NCI-H1092 (cell line): ENCODE measurements at regions not wholly inside any gene's neighbourhood (a gene's known extent, or its start where the extent isn't known, plus 50 kb on each side); places are given as distances from the start of the nearest gene placed in this dataset.
"Not testable (repeated sequence)": the region's sequence is repeated elsewhere in the genome, so short reads cannot be mapped to it uniquely, and the experiment has no call there.

Experiments
- DNase-seq: peaks from one replicate; lab custom pipeline; 2025; lab: John Stamatoyannopoulos, UW

DNA sequence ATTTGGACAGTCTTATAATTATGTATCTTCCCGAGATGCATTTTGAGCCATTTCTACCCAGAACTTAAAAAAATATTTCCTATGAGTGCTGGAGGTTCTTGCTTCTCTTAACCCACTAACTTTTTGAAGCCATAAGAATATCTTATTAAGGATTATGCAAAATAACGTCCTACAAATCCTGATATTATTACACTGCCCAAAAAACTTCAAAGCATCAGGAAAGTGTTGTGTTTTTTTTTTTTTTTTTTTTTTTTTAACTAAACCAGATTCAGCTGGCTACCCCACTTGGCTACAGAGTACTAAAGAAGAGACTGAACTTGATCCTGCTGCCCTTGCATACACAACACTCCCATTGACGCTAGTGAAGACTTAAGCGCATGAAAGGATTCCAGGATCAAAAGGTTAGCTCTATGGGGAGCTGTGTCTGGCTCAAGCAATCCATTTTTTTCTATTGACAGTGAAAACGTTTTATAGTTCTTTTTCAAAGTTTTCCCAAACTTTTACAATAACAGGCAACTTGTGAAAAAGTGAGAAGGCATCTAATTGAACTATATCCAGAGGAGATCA is 141.4 kb downstream of the KCNRG start:
- no peak for DNase-seq

DNA sequence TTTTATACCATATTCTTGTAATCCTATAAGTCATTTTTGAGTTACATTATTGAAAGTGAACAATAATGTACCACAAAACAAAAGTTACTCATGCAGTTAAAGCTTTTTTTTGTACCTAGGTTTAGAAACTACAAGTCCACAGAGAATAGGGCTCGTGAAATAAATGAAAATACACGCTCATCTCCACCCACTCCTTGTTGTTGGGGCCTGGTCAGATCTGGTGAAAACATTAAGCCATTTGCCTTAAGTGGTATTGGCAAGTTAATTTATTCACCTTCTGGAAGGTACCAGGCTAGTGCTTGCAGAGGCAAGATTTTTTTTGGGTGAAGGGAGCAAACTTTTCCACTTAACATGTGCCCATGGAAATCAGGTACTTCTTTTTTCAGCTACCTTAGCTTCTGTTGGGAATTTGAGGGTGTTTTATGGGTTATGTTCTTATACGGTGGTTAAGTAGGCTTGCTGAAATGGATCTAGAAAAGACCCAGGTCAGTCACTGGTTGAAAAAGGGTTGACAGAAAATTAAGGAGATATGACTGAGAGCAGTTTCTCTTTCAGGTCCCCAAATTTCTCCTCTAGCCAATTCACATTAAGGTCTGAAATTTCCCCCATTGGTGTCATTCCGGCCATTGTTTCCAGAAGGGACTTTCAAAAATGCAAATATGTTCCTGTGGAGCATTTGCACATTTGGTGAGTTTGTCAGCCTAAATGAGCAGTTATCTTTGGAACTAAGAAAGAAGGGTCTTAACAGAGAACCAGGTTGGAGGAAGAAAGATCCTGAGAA is 143.3 kb downstream of the KCNRG start:
- no peak for DNase-seq

DNA sequence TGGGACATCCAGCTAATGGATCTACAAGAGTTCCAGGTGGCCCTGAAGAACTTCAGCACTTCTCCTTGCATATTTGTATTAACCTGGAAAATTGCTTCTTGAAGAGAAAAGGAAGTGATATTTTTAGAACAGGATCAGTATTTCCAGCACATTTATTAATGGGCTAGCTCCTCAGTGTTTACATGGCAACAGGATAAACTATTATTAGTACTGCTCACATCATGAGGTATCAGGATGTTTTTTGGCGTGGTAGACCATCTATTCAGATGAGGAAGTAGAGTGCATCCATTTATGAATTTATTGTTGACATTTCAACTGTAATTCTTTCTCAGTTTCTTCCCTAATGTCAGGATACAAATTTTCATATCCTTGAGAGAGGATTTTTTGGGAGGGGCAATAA is 144.4 kb downstream of the KCNRG start:
- DNase-seq, result no peak

DNA sequence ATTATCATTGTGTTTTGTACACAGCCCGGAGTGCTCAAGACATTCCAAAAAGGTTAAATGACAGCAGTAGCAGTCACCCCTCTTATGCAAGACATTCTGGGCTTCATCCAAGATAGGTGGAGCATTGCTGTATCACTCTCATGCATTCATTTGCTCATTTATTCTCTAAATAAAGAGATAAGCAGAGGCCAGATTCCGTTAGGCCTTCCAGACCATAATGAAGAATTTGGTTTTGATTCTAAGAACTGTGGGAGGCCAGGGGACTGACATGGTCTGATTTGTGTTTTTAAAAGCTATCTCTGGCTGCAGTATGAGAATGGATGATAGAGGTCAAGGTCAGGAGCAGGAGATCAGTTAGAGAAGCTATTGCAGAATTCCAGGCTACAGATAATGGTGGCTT is 145.8 kb downstream of the KCNRG start:
- DNase-seq, result no peak

DNA sequence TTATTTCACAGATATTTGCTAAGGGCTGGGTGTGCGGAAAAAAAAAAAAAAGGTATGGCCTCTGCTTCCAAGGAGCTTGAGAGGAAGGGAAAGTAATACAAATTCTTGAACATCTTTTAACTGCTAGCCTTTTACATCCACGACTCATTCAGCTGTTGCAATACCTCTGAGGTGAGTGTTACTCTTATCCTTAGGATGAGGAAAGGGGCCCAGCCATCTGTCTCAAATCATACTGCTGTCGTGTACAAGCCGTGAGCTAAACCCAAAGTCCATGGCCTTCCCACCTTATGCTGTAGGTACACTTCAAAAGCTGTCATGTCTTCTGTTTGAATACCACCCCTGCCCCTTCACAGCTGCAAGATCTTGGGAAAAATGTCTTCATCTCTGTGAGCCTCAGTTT is 146.8 kb downstream of the KCNRG start:
- DNase-seq, result no peak

DNA sequence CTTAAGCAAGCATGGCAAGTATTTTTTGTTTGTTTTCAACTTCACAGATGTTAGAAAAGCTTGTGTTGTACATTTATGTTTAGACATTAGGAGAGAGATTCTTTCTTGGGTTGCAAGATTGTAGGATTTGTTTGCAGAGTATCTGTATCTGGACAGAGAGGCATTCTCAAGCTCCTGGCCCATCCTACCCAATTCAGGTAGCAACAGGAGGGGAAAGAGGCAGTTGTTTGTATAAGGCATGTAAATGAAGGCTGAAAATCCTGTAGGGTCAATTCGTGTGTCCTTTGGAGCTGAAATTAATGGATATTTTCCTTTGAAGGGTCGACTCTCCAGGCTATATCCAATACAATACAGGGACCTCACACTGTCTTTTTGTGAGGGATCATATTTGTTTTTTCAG is 147.3 kb downstream of the KCNRG start:
- no peak for DNase-seq

DNA sequence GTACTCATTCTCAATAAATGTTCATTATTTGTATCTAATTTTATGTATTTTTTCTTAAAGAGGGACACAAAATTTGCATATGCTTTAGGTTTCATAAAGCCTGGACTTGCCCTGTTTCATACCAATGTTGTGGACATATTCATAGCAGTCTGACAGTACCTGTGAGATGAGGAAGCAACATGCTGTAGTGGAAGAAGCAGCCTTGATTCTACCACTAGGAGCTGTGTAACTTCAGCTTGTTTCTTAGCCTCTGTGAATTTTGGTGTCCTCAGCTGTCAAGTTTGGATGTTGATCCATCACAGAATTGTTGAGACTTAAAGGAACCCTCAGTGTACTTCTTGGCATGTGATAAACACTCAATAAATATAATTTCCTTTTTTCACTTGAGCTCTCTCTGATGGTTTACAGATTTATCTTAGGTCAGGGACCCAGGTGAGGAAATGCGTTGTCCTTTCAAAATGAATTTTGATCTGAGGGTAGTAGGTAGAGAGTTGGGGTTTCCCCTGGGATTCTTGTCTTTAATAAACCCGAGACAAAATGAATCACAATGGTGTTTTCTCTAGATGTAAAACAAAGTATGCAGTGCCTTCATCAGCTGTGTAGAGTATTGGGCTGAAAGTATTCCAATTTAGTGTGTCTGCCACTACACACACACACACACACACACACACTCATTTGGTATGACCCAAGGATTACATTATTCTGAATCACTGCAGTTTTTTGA is 152.1 kb downstream of the KCNRG start:
- DNase-seq, result no peak

DNA sequence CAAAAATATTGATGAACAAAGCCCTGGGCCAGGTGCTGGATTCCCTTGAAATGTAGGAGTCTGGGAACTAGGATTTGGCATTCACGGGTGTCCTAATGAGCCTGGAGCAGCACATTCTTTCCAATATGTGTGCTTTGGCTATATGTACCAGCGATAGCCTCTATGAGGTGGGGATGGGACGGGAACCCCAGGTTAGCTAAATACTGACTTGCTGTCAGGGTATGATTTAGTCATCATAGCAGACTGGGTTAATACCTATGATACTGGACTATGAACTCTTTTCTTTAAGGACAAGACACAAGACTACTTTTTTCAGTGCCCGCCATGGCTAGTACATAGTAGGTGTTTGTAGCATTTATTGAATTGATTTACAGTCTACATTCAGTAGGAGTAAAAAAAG is 152.7 kb downstream of the KCNRG start:
- DNase-seq, result no peak

DNA sequence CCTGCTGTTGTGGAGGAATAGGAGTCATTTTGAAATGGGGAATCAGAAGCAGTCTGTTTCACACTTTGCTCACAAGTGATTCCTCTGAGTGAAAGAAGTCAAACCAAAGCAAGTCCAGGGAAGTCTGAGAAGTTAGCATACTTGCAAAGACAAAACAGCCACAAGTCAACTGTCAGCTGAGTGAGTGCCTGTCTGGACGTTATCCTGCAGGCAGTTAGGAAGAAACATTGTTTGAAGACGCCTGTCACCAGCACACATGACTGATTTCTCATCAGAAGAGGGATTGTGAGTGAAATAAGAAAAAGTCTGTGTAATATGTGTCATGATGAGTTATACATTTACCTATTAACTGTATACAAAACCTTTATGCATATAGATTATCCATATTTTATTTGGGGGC is 153.5 kb downstream of the KCNRG start:
- DNase-seq, result no peak

DNA sequence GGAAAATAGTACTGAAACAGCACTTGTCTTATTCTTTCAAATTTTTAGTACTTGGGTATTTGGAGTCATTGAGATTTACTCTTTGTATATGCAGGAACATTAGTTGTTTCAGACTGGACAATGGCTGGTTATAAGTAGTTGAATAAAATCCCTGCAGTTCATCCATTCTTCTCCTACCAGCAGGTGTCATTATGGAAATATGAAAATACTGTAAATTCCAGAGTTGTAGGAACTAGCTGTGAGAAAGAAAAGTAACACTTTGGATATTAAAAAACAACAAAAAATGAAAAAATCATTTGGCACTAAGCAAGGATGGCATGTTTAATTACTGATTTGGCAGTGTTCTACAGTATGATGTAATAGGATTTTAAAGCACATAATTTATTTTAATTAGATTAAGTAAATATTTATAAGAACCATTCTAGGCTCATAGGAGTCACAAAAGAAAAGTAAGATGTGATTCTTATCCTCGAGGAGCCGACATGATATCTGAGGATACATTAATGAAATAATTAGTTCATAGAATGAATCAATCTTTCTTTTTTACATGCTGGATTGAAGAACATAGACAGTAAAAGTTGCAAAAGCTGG is 155.3 kb downstream of the KCNRG start:
- DNase-seq, result no peak

DNA sequence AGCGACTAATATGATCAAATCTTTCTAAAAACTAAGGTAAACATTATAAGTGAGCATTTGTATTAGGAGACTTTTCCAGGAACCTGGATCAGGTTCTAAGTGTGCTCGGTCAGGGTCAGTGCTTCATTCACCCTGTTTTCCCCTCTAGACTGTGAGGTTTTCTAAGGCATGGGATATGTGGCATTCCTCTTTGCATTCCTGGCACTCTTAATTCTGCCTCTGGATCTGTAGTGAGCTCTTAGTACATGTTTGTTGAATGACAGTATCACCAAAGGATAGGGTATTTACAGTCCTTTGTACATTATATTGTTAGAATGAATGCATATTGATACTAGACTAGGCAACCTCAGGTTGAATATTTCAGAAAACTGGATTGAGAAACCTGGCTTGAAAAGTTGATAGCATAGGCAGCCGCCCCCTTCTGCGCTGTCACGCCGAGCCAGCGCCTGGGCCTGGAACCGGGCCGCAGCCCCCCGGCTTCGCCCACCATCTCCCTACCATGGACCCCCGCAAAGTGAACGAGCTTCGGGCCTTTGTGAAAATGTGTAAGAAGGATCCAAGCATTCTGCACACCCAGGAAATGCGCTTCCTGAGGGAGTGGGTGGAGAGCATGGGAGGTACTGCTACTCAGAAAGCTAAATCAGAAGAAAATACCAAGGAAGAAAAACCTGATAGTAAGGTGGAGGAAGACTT is 156.5 kb downstream of the KCNRG start:
- DNase-seq, result no peak

DNA sequence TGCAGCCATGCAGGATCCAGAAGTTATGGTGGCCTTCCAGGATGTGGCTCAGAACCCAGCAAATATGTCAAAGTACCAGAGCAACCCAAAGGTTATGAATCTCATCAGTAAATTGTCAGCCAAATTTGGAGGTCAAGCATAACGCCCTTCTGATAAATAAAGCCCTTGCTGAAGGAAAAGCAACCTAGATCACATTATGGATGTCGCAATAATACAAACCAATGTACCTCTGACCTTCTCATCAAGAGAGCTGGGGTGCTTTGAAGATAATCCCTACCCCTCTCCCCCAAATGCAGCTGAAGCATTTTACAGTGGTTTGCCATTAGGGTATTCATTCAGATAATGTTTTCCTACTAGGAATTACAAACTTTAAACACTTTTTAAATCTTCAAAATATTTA is 157.8 kb downstream of the KCNRG start:
- DNase-seq, result not testable (repeated sequence)

DNA sequence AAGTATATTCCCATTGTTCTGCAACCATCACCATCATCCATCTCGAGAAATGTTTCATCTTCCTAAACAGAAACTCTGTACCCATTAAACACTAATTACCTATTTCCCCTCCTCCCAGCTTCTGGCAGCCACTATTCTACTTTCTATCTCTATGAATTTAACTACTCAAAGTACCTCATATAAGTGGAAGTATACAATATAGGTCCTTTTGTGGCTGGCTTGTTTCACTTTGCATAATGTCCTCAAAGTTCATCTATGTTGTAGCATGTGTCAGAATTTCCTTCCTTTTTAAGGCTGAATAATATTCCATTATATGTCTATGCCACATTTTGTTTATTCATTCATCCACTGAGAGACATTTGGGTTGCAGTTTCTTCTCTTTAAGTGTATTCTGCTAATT is 159.4 kb downstream of the KCNRG start:
- DNase-seq, result no peak

DNA sequence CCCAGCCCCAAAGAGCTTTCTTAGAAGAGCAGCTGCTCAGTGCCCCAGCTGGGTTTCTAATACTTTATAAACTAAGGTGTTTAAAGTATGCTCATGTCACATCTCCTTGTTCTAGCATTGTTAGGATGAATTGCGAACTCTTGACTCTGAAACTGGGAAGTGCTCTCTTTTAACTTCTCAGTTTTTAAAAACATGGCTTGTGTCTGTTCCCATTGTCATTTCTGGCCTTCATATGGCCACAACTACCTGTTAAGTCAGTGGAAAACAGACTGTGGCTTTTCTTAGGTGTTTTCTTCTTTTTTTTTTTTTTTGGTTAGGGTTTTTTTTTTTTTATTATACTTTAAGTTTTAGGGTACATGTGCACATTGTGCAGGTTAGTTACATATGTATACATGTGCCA is 164.7 kb downstream of the KCNRG start:
- no peak for DNase-seq

DNA sequence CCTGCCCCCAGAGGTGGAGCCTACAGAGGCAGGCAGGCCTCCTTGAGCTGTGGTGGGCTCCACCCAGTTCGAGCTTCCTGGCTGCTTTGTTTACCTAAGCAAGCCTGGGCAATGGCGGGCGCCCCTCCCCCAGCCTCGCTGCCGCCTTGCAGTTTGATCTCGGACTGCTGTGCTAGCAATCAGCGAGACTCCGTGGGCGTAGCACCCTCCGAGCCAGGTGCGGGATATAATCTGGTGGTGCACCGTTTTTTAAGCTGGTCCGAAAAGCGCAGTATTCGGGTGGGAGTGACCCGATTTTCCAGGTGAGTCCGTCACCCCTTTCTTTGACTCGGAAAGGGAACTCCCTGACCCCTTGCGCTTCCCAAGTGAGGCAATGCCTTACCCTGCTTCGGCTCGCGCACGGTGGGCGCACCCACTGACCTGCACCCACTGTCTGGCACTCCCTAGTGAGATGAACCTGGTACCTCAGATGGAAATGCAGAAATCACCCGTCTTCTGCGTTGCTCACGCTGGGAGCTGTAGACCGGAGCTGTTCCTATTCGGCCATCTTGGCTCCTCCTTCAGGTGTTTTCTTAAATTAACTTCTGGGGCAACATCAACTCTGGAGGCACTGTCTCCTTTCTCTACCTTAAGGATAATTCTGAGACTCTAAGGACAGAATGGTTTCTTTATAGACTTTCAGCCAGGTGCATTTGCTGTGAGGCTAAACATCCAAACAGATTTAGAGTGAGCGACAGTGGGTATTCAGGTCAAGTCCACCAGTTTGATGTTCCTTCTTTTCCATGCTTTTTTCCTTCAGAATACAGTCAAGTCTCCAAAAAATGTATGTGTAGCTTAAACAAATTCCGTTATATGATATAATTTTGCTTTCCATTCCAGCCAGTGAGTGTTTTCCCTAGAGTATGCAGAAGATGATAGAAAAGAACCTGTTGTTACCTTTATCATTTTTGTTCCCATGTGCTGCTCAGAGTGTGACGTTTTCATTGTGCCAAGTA is 170.8 kb downstream of the KCNRG start:
- not testable (repeated sequence) for DNase-seq

DNA sequence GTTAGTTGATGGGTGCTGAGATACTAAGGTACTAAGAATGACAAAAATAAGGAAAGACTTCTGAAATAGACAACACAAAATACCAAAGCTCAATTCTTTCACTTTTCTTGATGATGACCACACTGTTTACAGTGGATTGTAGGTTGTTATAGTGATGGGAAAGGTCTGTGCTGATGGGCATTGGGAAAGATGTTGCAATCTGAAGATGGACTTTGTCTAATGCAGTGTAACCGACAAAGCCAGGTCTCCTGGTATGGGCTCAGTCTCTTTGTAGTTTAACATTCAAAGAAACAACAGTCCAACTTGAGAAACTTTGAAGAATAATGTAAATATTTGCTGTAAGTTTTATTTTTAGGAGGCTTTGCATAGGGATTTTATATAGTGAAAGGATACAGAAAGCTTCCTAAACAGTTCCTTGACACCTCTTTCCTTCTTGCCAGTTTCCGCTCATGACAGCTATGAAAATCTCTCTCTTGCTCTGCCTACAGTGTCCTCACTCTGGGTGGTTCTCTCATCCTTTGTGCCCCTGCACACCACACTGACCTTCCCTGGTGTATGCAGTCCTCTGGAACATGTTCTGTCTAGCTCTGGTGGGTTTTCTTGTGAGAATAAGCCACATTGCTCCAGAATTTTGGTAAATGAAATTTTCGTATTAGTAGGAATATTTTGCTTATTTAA is 172.2 kb downstream of the KCNRG start:
- no peak for DNase-seq

DNA sequence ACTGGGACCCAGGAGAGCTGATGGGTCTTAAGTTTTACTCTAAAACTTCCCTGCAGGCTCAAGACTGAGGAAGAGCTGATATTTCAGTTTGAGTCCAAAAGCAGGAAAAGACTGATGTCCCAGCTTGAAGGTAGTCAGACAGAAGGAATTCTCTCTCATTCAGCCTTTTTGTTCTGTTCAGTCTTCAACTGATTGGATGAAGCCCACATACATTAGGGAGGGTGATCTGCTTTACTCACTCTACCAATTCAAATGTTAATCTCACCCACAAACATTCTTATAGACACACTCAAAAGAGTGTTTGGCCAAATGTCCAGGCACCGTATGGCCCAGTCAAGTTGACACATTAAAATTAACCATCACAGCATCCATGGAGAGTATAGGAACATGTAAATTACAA is 173.5 kb downstream of the KCNRG start:
- no peak for DNase-seq

DNA sequence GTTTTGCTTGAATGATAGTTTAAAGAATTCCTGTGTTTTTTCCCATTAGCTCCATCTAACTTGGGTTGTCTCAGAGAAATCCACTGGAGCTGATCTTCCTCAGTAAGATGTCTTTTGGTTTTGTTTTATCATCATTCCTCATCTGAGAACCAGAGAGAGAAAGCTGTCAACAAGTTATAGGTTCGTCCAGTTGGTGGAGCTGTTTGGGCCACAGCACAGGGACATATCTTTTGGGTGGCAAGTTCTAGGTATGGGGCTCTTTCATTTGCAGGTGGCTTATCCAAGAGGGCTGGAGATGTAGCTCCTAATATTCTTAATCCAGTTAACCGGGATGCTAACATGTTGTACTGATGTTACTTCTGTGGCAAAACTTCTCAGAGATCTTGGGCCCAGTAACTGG is 174.2 kb downstream of the KCNRG start:
- DNase-seq, result no peak

DNA sequence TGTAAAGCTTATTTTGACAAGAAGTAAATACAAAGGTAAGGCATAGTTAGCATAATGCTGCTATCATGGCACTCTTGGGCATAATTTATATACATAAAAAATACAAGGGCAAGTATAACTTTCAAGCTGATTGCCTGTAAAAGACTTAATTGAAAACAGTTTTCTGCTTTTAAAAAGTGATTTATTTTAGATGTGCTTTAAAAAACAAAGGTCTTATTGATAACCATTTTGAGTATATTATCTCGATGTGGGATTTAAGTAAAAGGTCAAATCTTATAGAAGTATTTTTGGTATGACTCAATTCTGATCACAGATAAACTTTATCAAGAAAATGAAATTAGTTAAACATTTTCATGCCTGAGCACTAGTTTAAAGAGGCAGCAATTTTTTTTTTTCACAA is 175.8 kb downstream of the KCNRG start:
- DNase-seq, result no peak

DNA sequence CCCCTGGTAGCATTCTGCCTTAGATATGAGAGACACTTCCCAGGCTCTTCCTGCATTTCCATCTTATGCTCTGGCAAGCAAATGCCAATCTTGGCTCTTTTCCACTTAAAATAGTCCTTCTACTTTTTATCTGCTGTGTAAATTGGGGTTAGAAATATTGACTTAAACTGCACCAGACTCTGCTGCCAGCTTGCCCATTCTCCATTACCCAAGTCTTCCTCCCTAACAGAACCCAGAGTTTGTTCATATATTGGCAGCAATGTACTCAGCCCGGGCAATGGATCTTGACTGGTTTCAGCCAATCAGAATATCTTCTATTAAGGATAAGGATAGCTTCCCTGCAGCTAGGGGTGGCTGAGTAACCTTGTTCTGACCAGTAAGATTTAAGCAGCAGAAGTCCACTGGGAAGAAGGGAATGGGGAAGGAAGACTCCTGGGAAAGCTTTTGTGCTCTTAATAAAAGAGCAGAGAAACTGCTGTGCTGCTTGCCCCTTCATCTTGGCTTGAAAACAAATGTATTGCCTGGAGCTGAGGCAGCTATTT is 177.1 kb downstream of the KCNRG start:
- no peak for DNase-seq
